Ishikawa (cell line): ENCODE measurements at regions not wholly inside any gene's neighbourhood (a gene's known extent, or its start where the extent isn't known, plus 50 kb on each side); places are given as distances from the start of the nearest gene placed in this dataset.

Source experiments
- TF ChIP-seq, protein P1 (sequence below): IDR thresholded peaks from 2 replicates; pipeline ENCODE4 v1.6.1; 2012; ENCODE audit warnings: low read depth, mild to moderate bottlenecking
- TF ChIP-seq, protein P2 (sequence below): IDR thresholded peaks from 2 replicates; pipeline ENCODE4 v1.6.1; 2012

DNA sequence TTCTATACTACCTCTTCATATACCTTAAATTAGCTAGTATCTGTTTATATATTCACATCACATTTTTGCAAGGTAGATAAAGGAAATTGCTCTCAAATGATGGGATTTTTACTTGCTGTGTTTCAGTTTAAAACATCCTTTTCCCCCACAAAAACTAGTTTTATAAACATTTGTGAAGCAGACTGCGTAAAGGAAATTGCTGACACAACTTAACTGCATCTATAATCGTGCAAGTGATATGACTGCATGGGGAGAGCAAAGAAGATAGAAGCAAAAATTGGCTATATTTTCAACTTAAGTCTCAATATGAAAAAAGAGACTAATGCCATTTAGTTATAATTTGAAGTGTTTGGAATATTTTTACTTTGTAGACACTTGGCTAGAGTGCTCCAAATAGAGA lies 385.2 kb downstream of the C4orf33 start:
- TF ChIP-seq, protein P1, sequence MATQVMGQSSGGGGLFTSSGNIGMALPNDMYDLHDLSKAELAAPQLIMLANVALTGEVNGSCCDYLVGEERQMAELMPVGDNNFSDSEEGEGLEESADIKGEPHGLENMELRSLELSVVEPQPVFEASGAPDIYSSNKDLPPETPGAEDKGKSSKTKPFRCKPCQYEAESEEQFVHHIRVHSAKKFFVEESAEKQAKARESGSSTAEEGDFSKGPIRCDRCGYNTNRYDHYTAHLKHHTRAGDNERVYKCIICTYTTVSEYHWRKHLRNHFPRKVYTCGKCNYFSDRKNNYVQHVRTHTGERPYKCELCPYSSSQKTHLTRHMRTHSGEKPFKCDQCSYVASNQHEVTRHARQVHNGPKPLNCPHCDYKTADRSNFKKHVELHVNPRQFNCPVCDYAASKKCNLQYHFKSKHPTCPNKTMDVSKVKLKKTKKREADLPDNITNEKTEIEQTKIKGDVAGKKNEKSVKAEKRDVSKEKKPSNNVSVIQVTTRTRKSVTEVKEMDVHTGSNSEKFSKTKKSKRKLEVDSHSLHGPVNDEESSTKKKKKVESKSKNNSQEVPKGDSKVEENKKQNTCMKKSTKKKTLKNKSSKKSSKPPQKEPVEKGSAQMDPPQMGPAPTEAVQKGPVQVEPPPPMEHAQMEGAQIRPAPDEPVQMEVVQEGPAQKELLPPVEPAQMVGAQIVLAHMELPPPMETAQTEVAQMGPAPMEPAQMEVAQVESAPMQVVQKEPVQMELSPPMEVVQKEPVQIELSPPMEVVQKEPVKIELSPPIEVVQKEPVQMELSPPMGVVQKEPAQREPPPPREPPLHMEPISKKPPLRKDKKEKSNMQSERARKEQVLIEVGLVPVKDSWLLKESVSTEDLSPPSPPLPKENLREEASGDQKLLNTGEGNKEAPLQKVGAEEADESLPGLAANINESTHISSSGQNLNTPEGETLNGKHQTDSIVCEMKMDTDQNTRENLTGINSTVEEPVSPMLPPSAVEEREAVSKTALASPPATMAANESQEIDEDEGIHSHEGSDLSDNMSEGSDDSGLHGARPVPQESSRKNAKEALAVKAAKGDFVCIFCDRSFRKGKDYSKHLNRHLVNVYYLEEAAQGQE: no peak
- TF ChIP-seq, protein P2, sequence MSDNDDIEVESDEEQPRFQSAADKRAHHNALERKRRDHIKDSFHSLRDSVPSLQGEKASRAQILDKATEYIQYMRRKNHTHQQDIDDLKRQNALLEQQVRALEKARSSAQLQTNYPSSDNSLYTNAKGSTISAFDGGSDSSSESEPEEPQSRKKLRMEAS: no peak
